OCI-LY3 (cell line): ENCODE measurements at regions not wholly inside any gene's neighbourhood (a gene's known extent, or its start where the extent isn't known, plus 50 kb on each side); places are given as distances from the start of the nearest gene placed in this dataset.

Source experiments
- H2AFZ ChIP-seq: fragments of 200-600, 300-600 bp; shearing (Covaris generic); 2 replicates; pipeline ENCODE4 v1.6.0; 2014; ENCODE audit warnings: antibody characterized with exemption, low read depth, low read length
- H3K27ac ChIP-seq: fragments of 200-600, 300-600 bp; sonication (generic); 2 replicates; pipeline ENCODE4 v1.5.1; 2014; ENCODE audit warnings: mild to moderate bottlenecking, low read length, moderate library complexity, mixed read lengths
- H3K27me3 ChIP-seq: fragments of 200-600, 300-600 bp; sonication (generic); 2 replicates; pipeline ENCODE4 v1.6.1; 2014; ENCODE audit warnings: low read depth, low read length, mixed read lengths
- H3K36me3 ChIP-seq: fragments of 200-600, 300-600 bp; sonication (generic); replicated peaks from 2 replicates; pipeline ENCODE3; 2014; ENCODE audit warnings: low read depth, low read length, mixed read lengths
- H3K4me1 ChIP-seq: fragments of 300-600, 200-600 bp; sonication (generic); 2 replicates; pipeline ENCODE4 v1.6.1; 2014; ENCODE audit warnings: low read length, mixed read lengths
- H3K4me2 ChIP-seq: fragments of 200-600, 300-600 bp; sonication (generic); 2 replicates; pipeline ENCODE4 v1.6.1; 2014; ENCODE audit warnings: low read length, mixed read lengths
- H3K4me3 ChIP-seq: fragments of 300-600, 200-600 bp; sonication (generic); 2 replicates; pipeline ENCODE4 v1.5.1; 2014; ENCODE audit warnings: antibody characterized with exemption, mild to moderate bottlenecking, low read length, moderate library complexity
- H3K79me2 ChIP-seq: fragments of 300-600, 200-600 bp; shearing (Covaris generic); 2 replicates; pipeline ENCODE4 v1.6.1; 2014; ENCODE audit warnings: mild to moderate bottlenecking, low read length, mixed read lengths
- H3K9ac ChIP-seq: fragments of 300-600, 200-600 bp; shearing (Covaris generic); 2 replicates; pipeline ENCODE4 v1.6.0; 2014; ENCODE audit warnings: mild to moderate bottlenecking, low read length, moderate library complexity
- H3K9me3 ChIP-seq: fragments of 200-600, 300-600 bp; shearing (Covaris generic); 2 replicates; pipeline ENCODE4 v1.6.1; 2014; ENCODE audit warnings: low read length, mixed read lengths; ENCODE audit not compliant: insufficient read depth
- H4K20me1 ChIP-seq: fragments of 200-600, 300-600 bp; sonication (generic); 2 replicates; pipeline ENCODE4 v1.6.1; 2016; ENCODE audit warnings: low read length, mixed read lengths; ENCODE audit not compliant: insufficient read depth
- EZH2phosphoT487 ChIP-seq: fragments of 200-600 bp; shearing (Covaris generic); IDR thresholded peaks from 2 replicates; pipeline ENCODE4 v1.6.1; 2018; ENCODE audit warnings: antibody characterized with exemption, mixed run types, low read depth
- TF ChIP-seq, protein P1 (sequence below): fragments of 200-600, 300-600 bp; sonication (generic); IDR thresholded peaks from 2 replicates; pipeline ENCODE4 v1.5.1; 2014; ENCODE audit warnings: antibody characterized with exemption, low read length, low read depth

- no peaks in the 10 kb centered on the region for H3K4me1 ChIP-seq
- no peaks in the 10 kb centered on the region for H3K79me2 ChIP-seq
- no peak overlapping the region for H3K27ac ChIP-seq
- no peak overlapping the region for H3K4me2 ChIP-seq
- H2AFZ ChIP-seq = no peak overlapping the region
- H3K4me3 ChIP-seq = no peak overlapping the region
- no peaks in the 10 kb centered on the region for H3K36me3 ChIP-seq
- H3K27me3 ChIP-seq = no peaks in the 10 kb centered on the region
- H3K9me3 ChIP-seq = no peaks in the 10 kb centered on the region
- no peak overlapping the region for H3K9ac ChIP-seq
- TF ChIP-seq, protein P1, sequence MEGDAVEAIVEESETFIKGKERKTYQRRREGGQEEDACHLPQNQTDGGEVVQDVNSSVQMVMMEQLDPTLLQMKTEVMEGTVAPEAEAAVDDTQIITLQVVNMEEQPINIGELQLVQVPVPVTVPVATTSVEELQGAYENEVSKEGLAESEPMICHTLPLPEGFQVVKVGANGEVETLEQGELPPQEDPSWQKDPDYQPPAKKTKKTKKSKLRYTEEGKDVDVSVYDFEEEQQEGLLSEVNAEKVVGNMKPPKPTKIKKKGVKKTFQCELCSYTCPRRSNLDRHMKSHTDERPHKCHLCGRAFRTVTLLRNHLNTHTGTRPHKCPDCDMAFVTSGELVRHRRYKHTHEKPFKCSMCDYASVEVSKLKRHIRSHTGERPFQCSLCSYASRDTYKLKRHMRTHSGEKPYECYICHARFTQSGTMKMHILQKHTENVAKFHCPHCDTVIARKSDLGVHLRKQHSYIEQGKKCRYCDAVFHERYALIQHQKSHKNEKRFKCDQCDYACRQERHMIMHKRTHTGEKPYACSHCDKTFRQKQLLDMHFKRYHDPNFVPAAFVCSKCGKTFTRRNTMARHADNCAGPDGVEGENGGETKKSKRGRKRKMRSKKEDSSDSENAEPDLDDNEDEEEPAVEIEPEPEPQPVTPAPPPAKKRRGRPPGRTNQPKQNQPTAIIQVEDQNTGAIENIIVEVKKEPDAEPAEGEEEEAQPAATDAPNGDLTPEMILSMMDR = no peak
- no peak for TF ChIP-seq EZH2phosphoT487
- no peaks in the 10 kb centered on the region for H4K20me1 ChIP-seq
These were observed 377.2 kb upstream of the ANXA10 start for GRCh38 chr4:167715176-167715575.

DNA sequence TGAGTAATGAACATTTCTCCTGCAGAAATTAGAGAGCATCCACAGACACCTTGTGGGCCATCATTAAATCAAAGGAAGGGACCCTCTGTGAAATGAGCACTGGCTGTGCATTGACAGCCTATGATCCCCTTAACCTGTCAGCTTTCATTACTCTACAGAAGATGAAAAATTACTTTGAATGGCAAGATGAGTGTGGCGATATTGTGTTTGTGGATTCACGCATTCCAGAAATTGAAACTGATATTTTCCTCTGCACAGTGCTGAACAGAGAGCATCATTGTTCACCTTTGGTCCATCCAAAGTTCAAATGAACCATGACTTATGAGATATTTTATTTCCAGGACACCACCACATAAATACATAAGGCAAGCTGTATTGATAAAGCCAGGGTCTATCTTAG, 374.8 kb upstream of the ANXA10 start:
- Histone ChIP-seq H3K27ac (no peak overlapping the region), H3K79me2 (no peaks in the 10 kb centered on the region), H3K4me2 (no peak overlapping the region), H3K9me3 (no peaks in the 10 kb centered on the region), H4K20me1 (no peaks in the 10 kb centered on the region), H3K9ac (no peak overlapping the region), H3K4me3 (no peak overlapping the region), H3K4me1 (no peaks in the 10 kb centered on the region), H2AFZ (no peak overlapping the region), H3K36me3 (no peaks in the 10 kb centered on the region), H3K27me3 (no peaks in the 10 kb centered on the region)
- TF ChIP-seq, protein P1 = no peak
- no peak for TF ChIP-seq EZH2phosphoT487

DNA sequence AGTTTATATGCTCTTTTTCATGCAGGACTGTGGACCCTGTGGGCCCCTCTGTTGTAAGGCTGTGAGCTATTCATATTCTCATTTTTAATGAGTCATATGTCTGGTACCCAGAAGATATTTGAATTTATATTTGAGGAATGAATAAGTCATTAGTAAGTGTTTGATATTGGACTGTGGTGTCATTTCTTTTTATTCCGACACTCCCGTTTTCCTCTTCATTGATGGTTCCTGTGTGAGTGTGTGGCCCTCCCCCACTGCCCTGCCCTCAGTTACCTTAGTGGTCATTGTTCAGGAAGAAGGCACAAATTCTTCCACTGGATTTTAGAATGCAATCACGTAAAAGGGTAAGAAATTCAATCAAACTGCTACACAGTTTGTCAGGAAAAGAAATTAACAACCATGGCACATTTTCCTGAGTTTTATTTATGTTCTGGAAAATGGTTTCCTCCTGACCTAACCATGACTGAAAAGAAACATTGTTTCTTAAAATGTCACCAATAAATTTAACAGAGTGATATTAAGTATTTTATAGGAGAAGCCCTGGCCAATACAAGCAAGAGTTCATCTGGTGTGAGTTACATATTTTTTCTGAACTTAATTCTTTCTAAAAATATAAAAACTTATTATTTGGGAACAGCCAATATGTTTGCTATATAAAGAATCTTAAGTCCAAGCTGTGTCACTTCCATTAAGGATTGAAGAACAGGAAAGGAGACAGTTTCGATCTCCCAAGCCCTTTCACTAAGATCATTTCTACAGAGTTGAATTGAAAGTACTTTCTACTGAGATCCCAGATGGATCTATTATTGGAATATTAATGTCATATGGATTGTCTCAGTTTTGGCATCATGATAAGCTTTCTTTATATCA, 370.5 kb upstream of the ANXA10 start:
- no peaks in the 10 kb centered on the region for H3K27me3 ChIP-seq
- H3K4me1 ChIP-seq = no peaks in the 10 kb centered on the region
- TF ChIP-seq, protein P1 = no peak
- TF ChIP-seq EZH2phosphoT487 = no peak
- H3K4me3 ChIP-seq = no peak overlapping the region
- no peak overlapping the region for H3K9ac ChIP-seq
- H3K79me2 ChIP-seq = no peaks in the 10 kb centered on the region
- H3K4me2 ChIP-seq = no peak overlapping the region
- H3K9me3 ChIP-seq = no peaks in the 10 kb centered on the region
- no peaks in the 10 kb centered on the region for H4K20me1 ChIP-seq
- no peak overlapping the region for H2AFZ ChIP-seq
- no peak overlapping the region for H3K27ac ChIP-seq
- H3K36me3 ChIP-seq = no peaks in the 10 kb centered on the region

DNA sequence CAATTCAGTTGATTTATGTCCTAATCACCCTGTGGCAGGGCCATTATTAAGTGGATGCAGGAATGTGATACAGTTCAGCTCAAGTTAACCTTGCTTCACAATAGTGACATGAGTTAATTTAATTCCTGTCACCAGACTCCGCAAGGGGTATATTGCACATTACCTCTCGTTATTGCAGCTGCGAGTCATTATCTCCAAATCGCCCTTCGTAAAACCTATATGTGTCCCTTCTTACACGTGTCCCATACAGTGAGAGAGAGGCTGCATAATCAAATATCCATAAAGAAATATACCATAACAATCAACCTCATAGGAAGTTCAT, 369.9 kb upstream of the ANXA10 start:
- no peaks in the 10 kb centered on the region for H3K36me3 ChIP-seq
- no peaks in the 10 kb centered on the region for H3K9me3 ChIP-seq
- TF ChIP-seq EZH2phosphoT487 = no peak
- TF ChIP-seq, protein P1 = no peak

More for the DNA sequence above, 369.9 kb upstream of the ANXA10 start:
- H3K79me2 ChIP-seq = no peaks in the 10 kb centered on the region
- no peak overlapping the region for H3K4me3 ChIP-seq
- H3K4me1 ChIP-seq = no peaks in the 10 kb centered on the region
- no peak overlapping the region for H3K27ac ChIP-seq
- no peaks in the 10 kb centered on the region for H4K20me1 ChIP-seq
- H3K9ac ChIP-seq = no peak overlapping the region
- H3K4me2 ChIP-seq = no peak overlapping the region
- no peak overlapping the region for H2AFZ ChIP-seq
- H3K27me3 ChIP-seq = no peaks in the 10 kb centered on the region
